DND-41 (cell line): ENCODE measurements at regions not wholly inside any gene's neighbourhood (a gene's known extent, or its start where the extent isn't known, plus 50 kb on each side); places are given as distances from the start of the nearest gene placed in this dataset.

Source experiments
- ATAC-seq: fragments of 200-7000 bp; cut with Tn5 transposase; 3 replicates; pipeline ENCODE4 v1.9.1; 2021; ENCODE audit warnings: low read depth; ENCODE audit not compliant: insufficient read depth
- DNase-seq: peaks from one replicate; pipeline ENCODE4 v3.0.0-alpha.2; 2020
- H2AFZ ChIP-seq: 2 replicates; pipeline ENCODE4 v1.6.0; 2012; ENCODE audit warnings: low read depth, low read length
- H3K27ac ChIP-seq: 2 replicates; pipeline ENCODE4 v1.5.1; 2012; ENCODE audit warnings: low read length, inconsistent platforms
- H3K27me3 ChIP-seq: fragments of 200-600 bp; sonication (generic); 2 replicates; pipeline ENCODE4 v1.6.0; 2012; ENCODE audit warnings: low read length, mild to moderate bottlenecking, inconsistent platforms; ENCODE audit not compliant: insufficient read depth, poor library complexity
- H3K36me3 ChIP-seq: 2 replicates; pipeline ENCODE4 v1.5.1; 2012; ENCODE audit warnings: low read length, inconsistent platforms; ENCODE audit not compliant: insufficient read depth
- H3K4me1 ChIP-seq: 2 replicates; pipeline ENCODE4 v1.5.1; 2012; ENCODE audit warnings: mild to moderate bottlenecking, low read length; ENCODE audit not compliant: insufficient read depth
- H3K4me2 ChIP-seq: 2 replicates; pipeline ENCODE4 v1.6.0; 2012; ENCODE audit warnings: mild to moderate bottlenecking, moderate library complexity, low read length, inconsistent platforms; ENCODE audit not compliant: insufficient read depth
- H3K4me3 ChIP-seq, 2 experiments: fragments of 200-600 bp in 1 of 2; shearing (Covaris generic) in 1 of 2; 2 replicates each; pipeline ENCODE4 v1.5.1; 2012 to 2016; ENCODE audit warnings: inconsistent platforms in 2 of 2, low read length in 2 of 2, mild to moderate bottlenecking in 2 of 2, low read depth in 1 of 2, moderate library complexity in 1 of 2
- H3K79me2 ChIP-seq: 2 replicates; pipeline ENCODE4 v1.6.0; 2012; ENCODE audit warnings: low read length, inconsistent platforms; ENCODE audit not compliant: insufficient read depth
- H3K9ac ChIP-seq: 2 replicates; pipeline ENCODE4 v1.6.0; 2012; ENCODE audit warnings: low read depth, mild to moderate bottlenecking, inconsistent platforms, low read length, moderate library complexity
- H3K9me3 ChIP-seq: 2 replicates; pipeline ENCODE4 v1.5.1; 2012; ENCODE audit warnings: low read length, moderate library complexity, mild to moderate bottlenecking, inconsistent platforms; ENCODE audit not compliant: insufficient read depth, severe bottlenecking
- H4K20me1 ChIP-seq: 2 replicates; pipeline ENCODE4 v1.6.0; 2012; ENCODE audit warnings: low read length; ENCODE audit not compliant: insufficient read depth
- CTCF ChIP-seq: IDR thresholded peaks from 2 replicates; pipeline ENCODE4 v1.5.1; 2012; ENCODE audit warnings: borderline replicate concordance, low read length, moderate library complexity, mild to moderate bottlenecking; ENCODE audit not compliant: poor library complexity, severe bottlenecking; ENCODE audit errors: extremely low read depth
- EZH2 ChIP-seq: IDR thresholded peaks from 3 replicates; pipeline ENCODE4 v1.6.1; 2012; ENCODE audit warnings: borderline replicate concordance, low read depth, mild to moderate bottlenecking, moderate library complexity, low read length, inconsistent platforms; ENCODE audit not compliant: severe bottlenecking

GRCh38 chr12:131499864-131500190, 211.1 kb upstream of the SFSWAP start:
- no peaks in the 10 kb centered on the region for H3K9me3 ChIP-seq
- DNase-seq (no peak), ATAC-seq (no peak)
- no peaks in the 10 kb centered on the region for H3K79me2 ChIP-seq
- H4K20me1 ChIP-seq: no peaks in the 10 kb centered on the region
- H3K4me2 ChIP-seq: no peak overlapping the region
- TF ChIP-seq CTCF: no peak
- no peak for TF ChIP-seq EZH2
- no peaks in the 10 kb centered on the region for H3K36me3 ChIP-seq
- no peaks in the 10 kb centered on the region for H3K27me3 ChIP-seq
- H3K4me3 ChIP-seq: no peak overlapping the region
- H2AFZ ChIP-seq: no peak overlapping the region
- no peak overlapping the region for H3K27ac ChIP-seq
- H3K4me1 ChIP-seq: no peaks in the 10 kb centered on the region
- no peak overlapping the region for H3K9ac ChIP-seq

- Histone ChIP-seq H3K4me2 (no peak overlapping the region), H3K4me1 (no peaks in the 10 kb centered on the region), H3K27me3 (no peaks in the 10 kb centered on the region), H3K27ac (no peak overlapping the region), H4K20me1 (no peaks in the 10 kb centered on the region), H3K9ac (no peak overlapping the region), H3K79me2 (no peaks in the 10 kb centered on the region), H3K4me3 (no peak overlapping the region), H3K9me3 (no peaks in the 10 kb centered on the region), H2AFZ (no peak overlapping the region), H3K36me3 (no peaks in the 10 kb centered on the region)
- ATAC-seq (no peak), DNase-seq (no peak)
- no peak for TF ChIP-seq EZH2
- no peak for TF ChIP-seq CTCF
Measured at GRCh38 chr12:131500564-131500963, 210.3 kb upstream of the SFSWAP start.

GRCh38 chr12:131505561-131505960, 205.3 kb upstream of the SFSWAP start:
- H3K9me3 ChIP-seq: no peaks in the 10 kb centered on the region
- no peak for ATAC-seq
- no peaks in the 10 kb centered on the region for H3K79me2 ChIP-seq
- H3K27me3 ChIP-seq: no peaks in the 10 kb centered on the region
- no peaks in the 10 kb centered on the region for H3K36me3 ChIP-seq
- no peak overlapping the region for H3K4me2 ChIP-seq
- no peak for DNase-seq
- H3K9ac ChIP-seq: no peak overlapping the region
- no peak overlapping the region for H3K27ac ChIP-seq
- H3K4me3 ChIP-seq: no peak overlapping the region
- H2AFZ ChIP-seq: no peak overlapping the region
- H3K4me1 ChIP-seq: no peaks in the 10 kb centered on the region
- H4K20me1 ChIP-seq: no peaks in the 10 kb centered on the region
- TF ChIP-seq EZH2: no peak
- no peak for TF ChIP-seq CTCF

- Histone ChIP-seq H3K4me1 (no peaks in the 10 kb centered on the region), H3K36me3 (no peaks in the 10 kb centered on the region), H3K79me2 (no peaks in the 10 kb centered on the region), H3K27ac (no peak overlapping the region), H3K27me3 (no peaks in the 10 kb centered on the region), H4K20me1 (no peaks in the 10 kb centered on the region), H2AFZ (no peak overlapping the region), H3K4me2 (no peak overlapping the region), H3K4me3 (no peak overlapping the region), H3K9me3 (no peaks in the 10 kb centered on the region), H3K9ac (no peak overlapping the region)
- ATAC-seq: no peak
- DNase-seq: no peak
- no peak for TF ChIP-seq CTCF
- no peak for TF ChIP-seq EZH2
Measured at GRCh38 chr12:131506426-131506825, 204.5 kb upstream of the SFSWAP start.
